Small intestine (tissue), 7 donors: ENCODE measurements at regions not wholly inside any gene's neighbourhood (a gene's known extent, or its start where the extent isn't known, plus 50 kb on each side); places are given as distances from the start of the nearest gene placed in this dataset.

Experiments
- DNase-seq, 2 donors: peaks; one replicate each; pipeline versions ENCODE4 v3.0.0 to v3.0.0-alpha.2; 2013
- FAIRE-seq: peaks from 2 replicates; lab custom pipeline; 2012; peaks lifted over from hg19 to GRCh38; lab: Jason Lieb, UNC
- H3K27ac ChIP-seq, 3 donors: one replicate each; pipeline ENCODE4 v1.5.1; 2013; ENCODE audit warnings: low read length in 2 of 3, mild to moderate bottlenecking in 2 of 3, control low read depth in 1 of 3, inconsistent platforms in 1 of 3, low read depth in 1 of 3, moderate library complexity in 1 of 3
- H3K27me3 ChIP-seq, 3 donors: one replicate each; pipeline ENCODE4 v1.6.1; 2013; ENCODE audit warnings: low read length in 3 of 3, inconsistent platforms in 1 of 3; ENCODE audit not compliant: control insufficient read depth in 3 of 3, insufficient read depth in 3 of 3
- H3K36me3 ChIP-seq, 3 donors: one replicate each; pipeline ENCODE4 v1.6.1; 2013; ENCODE audit warnings: low read length in 3 of 3, inconsistent platforms in 1 of 3, low read depth in 1 of 3, mild to moderate bottlenecking in 1 of 3, moderate library complexity in 1 of 3; ENCODE audit not compliant: control insufficient read depth in 3 of 3, insufficient read depth in 2 of 3
- H3K4me1 ChIP-seq, 3 donors: one replicate each; pipeline ENCODE4 v1.6.1; 2013; ENCODE audit warnings: low read length in 2 of 3, inconsistent platforms in 1 of 3, low read depth in 1 of 3, mild to moderate bottlenecking in 1 of 3, moderate library complexity in 1 of 3; ENCODE audit not compliant: control insufficient read depth in 3 of 3, insufficient read depth in 2 of 3
- H3K4me3 ChIP-seq, 3 donors: one replicate each; pipeline ENCODE4 v1.5.1; 2013; ENCODE audit warnings: low read length in 3 of 3, control low read depth in 1 of 3, inconsistent platforms in 1 of 3, low read depth in 1 of 3, mild to moderate bottlenecking in 1 of 3, moderate library complexity in 1 of 3
- H3K9me3 ChIP-seq, 2 donors: one replicate each; pipeline ENCODE4 v1.6.1; 2013; ENCODE audit warnings: low read depth in 1 of 2, low read length in 1 of 2; ENCODE audit not compliant: control insufficient read depth in 2 of 2, insufficient read depth in 1 of 2
- WGBS, 3 donors: extraction: QIAGEN DNeasy Blood & Tissue Kit; methylation state at CpG; one replicate each; pipeline ENCODE4 v1.1.7; 2013; 5-methylcytosine and 5-hydroxymethylcytosine counted together
- donor health status: healthy with polysubstance abuse.
- donor health status: control.
- donor health status: control.
- donor health status: Bipolar disorder and iron deficiency.
- donor health status: healthy.

DNA sequence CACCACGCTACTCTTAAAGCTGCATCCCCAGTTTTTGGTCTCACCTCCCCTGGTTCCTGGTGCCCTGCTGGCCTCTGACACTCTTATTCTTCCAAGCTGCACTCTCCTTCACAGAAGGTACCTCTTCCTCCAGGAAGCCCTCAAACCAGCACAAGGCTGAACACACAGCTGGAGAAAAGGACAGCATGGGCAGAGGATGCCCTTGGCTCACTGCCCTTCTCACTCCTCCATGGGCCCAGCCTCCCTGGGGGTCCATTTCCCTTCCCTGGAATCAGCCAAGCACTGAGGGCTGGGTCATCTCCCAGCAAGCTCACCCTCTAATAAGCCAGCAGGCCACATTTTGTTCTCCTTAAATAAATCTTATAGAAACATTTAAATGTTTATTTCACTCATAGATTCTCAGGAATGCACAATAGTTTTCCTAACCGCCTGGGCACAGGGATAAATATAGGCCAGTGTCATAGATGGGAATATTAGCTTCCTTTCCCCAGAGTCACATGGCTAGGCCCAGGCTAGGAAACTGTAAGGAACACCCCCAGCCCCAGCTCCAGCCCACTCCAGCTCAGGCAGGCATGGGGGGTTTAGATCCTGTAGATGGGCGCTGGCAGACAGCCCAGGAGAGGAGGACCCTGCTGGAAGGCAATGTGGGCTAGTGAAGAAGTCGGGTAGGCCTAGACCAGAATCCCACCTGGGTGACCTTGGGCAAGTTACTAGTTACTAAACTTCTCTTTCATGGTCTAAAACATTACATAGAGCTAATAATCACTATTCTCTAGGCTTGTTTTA lies 51.5 kb downstream of the IRAG1 start:
- Histone ChIP-seq H3K27ac (peak overlapping the region; percentile 20 to 72 (median 21)), H3K36me3 (peaks cover 0 to 4% (median 0%) of the 10 kb centered on the region in 3 donors), H3K4me1 (no peaks in the 10 kb centered on the region), H3K27me3 (no peaks in the 10 kb centered on the region), H3K9me3 (no peaks in the 10 kb centered on the region), H3K4me3 (no peak overlapping the region)
- FAIRE-seq, result no peak
- 77 to 90% (median 85%) methylated on average over 4 of the region's 4 CpGs for WGBS, 3 donors
- no peak for DNase-seq

DNA sequence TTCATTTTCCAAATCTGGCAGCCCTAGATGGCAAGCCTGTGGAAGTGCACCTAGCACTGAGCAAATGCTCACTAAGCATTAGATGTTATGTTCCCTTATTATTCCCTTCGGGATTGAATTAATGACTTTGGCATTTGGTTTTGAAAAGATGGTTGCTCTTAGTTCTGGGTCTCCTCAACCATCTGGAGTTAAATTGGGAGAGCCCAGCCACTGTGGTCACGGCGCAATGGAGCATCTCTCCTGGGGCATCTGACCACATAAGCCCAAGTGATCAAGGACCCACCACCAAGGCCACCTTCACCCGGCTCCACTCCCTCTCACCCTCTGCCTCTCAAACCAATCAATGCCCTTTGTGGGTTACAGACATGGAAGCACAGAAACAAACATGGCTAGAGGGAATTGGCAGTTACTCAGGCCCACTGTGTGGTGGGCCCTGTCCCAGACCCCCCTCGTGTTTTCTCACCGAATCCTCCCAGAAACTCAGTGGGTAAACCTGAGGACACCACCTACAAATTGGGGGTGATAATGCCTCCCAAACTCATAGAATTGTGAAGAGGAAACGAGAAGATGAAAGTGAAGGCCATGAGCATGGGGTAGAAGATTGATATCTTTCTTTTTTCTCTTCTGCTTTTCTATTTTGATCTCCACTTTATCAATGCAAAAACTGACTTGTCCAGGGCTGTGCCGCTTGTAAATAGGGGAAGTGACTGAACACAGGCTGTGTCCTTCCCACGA lies 52.2 kb downstream of the IRAG1 start:
- Histone ChIP-seq H3K27ac (peak overlapping the region in 1 of 3 donors; percentile 72), H3K4me1 (no peaks in the 10 kb centered on the region), H3K27me3 (no peaks in the 10 kb centered on the region), H3K9me3 (no peaks in the 10 kb centered on the region), H3K36me3 (peaks cover 0 to 2% (median 0%) of the 10 kb centered on the region in 3 donors), H3K4me3 (no peak overlapping the region)
- 81 to 91% (median 81%) methylated on average over 9 of the region's 9 CpGs for WGBS, 3 donors
- FAIRE-seq (no peak), DNase-seq (no peak)

DNA sequence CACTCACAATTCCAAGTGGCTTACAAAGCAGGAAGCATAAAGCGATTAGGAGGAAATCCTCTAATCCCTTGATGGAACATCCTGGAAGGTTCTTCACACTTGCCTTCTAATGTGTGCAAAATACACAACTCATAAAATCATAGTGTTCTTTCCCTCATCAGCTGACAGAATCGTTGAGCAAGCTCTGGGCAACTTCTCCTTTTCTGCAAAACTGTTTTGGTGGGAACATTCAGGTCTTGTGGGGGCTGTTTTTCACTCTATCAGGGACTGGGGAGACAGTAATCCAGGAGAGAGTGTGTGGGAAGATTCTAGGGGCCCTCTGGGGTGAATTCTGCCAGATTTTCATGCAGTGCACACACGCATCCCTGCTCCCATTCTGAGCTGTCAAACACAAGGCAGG lies 53.2 kb downstream of the IRAG1 start:
- H3K4me3 ChIP-seq, result no peak overlapping the region
- H3K27ac ChIP-seq, result peak overlapping the region in 1 of 3 donors; percentile 28
- DNase-seq (no peak), FAIRE-seq (no peak)
- H3K9me3 ChIP-seq, result no peaks in the 10 kb centered on the region
- H3K36me3 ChIP-seq, result peaks cover 0 to 2% (median 0%) of the 10 kb centered on the region in 3 donors
- no peaks in the 10 kb centered on the region for H3K4me1 ChIP-seq
- no peaks in the 10 kb centered on the region for H3K27me3 ChIP-seq
- WGBS, 3 donors, result 65 to 79% (median 72%) methylated on average over 3 of the region's 3 CpGs

DNA sequence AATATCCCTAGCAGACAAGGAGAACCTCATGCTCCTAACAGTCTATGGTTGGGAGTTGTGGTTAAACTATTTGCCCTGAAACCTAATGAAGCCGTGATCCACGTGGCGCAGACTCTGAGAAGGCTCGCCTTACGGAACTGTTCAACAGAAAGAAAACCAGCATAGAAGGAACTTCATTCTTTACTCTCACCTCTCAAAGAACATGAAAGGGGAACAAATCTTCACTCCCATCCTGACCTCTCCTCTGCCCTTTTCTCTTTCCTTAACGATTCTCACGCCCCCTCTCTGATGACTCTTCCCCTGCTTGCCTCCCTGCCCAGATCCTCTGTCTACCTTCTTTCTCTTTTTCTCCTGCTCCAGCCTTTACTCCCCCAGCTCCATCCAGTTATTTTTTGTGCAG lies 54.2 kb downstream of the IRAG1 start:
- 72 to 87% (median 75%) methylated on average over 7 of the region's 7 CpGs for WGBS, 3 donors
- no peak for DNase-seq
- H3K27ac ChIP-seq, result no peak overlapping the region

DNA sequence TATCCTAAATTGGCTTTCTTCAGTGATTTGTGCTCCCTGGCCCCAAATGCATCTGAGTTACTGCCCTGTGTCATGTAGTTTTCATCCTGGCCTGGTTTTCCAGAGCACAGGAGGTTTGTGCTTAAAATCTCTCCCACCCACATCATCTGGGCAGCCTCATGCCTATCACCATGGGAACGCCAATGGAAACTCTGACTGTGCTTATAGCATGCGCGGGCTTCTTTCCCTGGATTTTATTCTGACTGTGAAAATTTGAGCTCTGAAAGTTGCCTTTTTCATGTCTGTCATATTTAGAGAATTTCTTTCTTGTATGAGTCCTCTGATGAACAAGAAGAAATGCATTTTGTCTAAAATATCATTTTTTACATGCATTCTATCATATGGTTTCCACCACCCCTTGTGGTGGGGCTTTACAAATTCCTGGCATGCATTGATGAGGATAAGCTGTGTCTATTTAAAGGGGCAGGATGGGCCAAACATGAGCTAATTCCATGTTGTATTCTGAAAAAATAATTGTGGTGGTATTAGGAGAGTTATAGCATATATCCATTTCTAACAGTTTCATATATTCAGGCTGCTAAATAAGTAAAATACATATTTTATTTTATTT lies 55.1 kb downstream of the IRAG1 start:
- FAIRE-seq, result no peak
- Histone ChIP-seq H3K4me1 (no peaks in the 10 kb centered on the region), H3K27me3 (no peaks in the 10 kb centered on the region), H3K27ac (peak overlapping the region in 1 of 3 donors; percentile 31), H3K36me3 (peaks cover 0 to 2% (median 0%) of the 10 kb centered on the region in 3 donors), H3K4me3 (no peak overlapping the region), H3K9me3 (no peaks in the 10 kb centered on the region)
- no peak for DNase-seq
- WGBS, 3 donors, result 73 to 93% (median 87%) methylated on average over 3 of the region's 3 CpGs

More for the DNA sequence above, 54.2 kb downstream of the IRAG1 start:
- Histone ChIP-seq H3K4me3 (no peak overlapping the region), H3K36me3 (peaks cover 0 to 2% (median 0%) of the 10 kb centered on the region in 3 donors), H3K4me1 (no peaks in the 10 kb centered on the region), H3K27me3 (no peaks in the 10 kb centered on the region), H3K9me3 (no peaks in the 10 kb centered on the region)
- FAIRE-seq, result no peak

DNA sequence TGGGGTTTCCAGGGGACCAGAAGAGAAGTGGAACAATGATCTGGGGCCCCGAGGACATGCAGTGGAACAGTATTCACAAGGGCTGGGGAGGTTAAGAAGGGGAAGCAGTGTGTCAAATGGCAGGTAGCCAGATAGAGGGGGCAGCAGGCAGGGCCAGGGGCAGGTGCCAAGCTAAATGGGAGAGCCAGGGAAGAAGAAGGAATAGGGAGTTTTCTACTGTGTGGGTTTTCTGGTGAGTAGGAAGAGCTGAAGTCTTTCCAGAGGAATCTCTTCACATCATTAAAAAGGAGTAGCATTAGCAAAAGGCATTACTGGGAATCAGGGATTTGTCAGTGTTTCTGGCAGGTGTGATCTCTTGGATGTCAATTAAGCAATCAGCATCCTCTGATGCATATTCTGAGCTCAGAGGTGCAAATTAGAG lies 55.8 kb downstream of the IRAG1 start:
- Histone ChIP-seq H3K4me3 (no peak overlapping the region), H3K27ac (peak overlapping the region in 1 of 3 donors; percentile 31), H3K27me3 (no peaks in the 10 kb centered on the region), H3K36me3 (peaks cover 0 to 2% (median 0%) of the 10 kb centered on the region in 3 donors), H3K9me3 (no peaks in the 10 kb centered on the region), H3K4me1 (no peaks in the 10 kb centered on the region)
- no peak for DNase-seq
- 57 to 85% (median 59%) methylated on average over 1 of the region's 1 CpG for WGBS, 3 donors
- FAIRE-seq, result no peak

DNA sequence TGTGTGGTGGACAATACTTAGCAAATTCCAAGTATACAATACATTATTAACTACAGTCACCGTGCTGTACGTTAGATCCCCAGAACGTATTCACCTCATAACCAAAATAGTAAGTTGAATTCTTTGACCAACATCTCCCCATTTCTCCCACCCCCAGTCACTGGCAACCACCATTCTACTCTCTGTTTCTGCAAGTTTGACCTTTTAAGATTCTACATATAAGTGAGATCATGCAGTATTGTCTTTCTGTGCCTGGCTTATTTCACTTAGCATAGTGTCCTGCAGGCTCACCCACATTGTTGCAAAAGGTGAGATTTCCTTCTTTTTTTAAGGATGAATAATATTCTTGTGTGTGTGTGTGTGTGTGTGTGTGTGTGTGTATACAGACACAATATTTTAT lies 59.1 kb downstream of the IRAG1 start:
- no peaks in the 10 kb centered on the region for H3K9me3 ChIP-seq

DNA sequence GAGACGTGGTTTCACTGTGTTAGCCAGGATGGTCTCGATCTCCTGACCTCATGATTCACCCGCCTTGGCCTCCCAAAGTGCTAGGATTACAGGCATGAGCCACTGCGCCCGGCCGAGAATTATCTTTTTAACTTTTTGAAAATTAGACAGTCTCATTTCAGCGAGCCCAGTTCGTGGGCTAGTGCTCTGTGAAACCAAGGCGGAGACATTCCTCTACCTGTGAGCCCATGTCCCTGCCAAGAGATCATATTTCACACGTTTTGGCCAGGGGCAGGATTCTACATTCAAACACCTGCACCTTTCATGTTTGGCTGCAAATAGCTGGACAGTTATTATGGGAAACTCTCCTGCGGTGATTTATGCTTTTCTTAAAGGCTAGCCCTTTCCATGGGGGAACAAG lies 60.3 kb downstream of the IRAG1 start:
- FAIRE-seq (no peak), DNase-seq (no peak)
- no peaks in the 10 kb centered on the region for H3K27me3 ChIP-seq
- H3K4me3 ChIP-seq, result no peak overlapping the region
- 68 to 83% (median 73%) methylated on average over 11 of the region's 11 CpGs for WGBS, 3 donors
- no peaks in the 10 kb centered on the region for H3K9me3 ChIP-seq
- H3K36me3 ChIP-seq, result peaks cover 0 to 22% (median 0%) of the 10 kb centered on the region in 3 donors
- no peaks in the 10 kb centered on the region for H3K4me1 ChIP-seq
- no peak overlapping the region for H3K27ac ChIP-seq

More for the DNA sequence above, 59.1 kb downstream of the IRAG1 start:
- WGBS, 3 donors, result 84 to 95% (median 85%) methylated on average over 3 of the region's 3 CpGs
- H3K36me3 ChIP-seq, result peaks cover 0 to 11% (median 0%) of the 10 kb centered on the region in 3 donors
- H3K4me1 ChIP-seq, result no peaks in the 10 kb centered on the region
- FAIRE-seq, result no peak
- DNase-seq, result no peak
- H3K27me3 ChIP-seq, result no peaks in the 10 kb centered on the region
- H3K27ac ChIP-seq, result no peak overlapping the region
- H3K4me3 ChIP-seq, result no peak overlapping the region
